ENCODE measurements at regions not wholly inside any gene's neighbourhood (a gene's known extent, or its start where the extent isn't known, plus 50 kb on each side); places are given as distances from the start of the nearest gene placed in this dataset.
A peak's percentile ranks its signal among the peaks of the same experiment; 100 is the strongest.

DNA sequence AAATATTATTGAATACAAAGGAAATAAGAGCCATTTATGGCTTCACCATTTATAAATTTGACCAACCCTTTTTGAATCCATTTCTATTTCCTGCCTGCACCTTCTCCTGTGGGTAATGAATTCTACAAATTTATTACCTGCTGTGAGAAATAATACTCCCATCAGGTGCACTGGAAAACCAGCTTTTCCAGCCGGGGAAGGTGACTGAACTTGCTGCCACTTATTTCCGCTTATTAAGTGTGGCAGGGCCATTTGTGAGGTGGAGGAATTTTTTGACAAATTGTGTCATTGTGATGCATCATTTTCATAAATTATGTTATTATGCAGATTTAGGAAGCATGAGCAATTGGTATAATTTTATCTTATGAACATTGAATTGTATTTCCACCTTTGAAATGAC, 151.1 kb downstream of the SQOR start:
- Histone ChIP-seq H3K36me3 (replicated peaks in 1 of 2) (no peaks in the 10 kb centered on the region), H3K4me1 (replicated peaks in 1 of 2) (no peaks in the 10 kb centered on the region), H3K27ac (no peak overlapping the region), H3K4me3 (no peak overlapping the region), H3K9me3 (replicated peaks in 1 of 3) (no peaks in the 10 kb centered on the region), H3K27me3 (no peaks in the 10 kb centered on the region)
- TF ChIP-seq, protein P1, sequence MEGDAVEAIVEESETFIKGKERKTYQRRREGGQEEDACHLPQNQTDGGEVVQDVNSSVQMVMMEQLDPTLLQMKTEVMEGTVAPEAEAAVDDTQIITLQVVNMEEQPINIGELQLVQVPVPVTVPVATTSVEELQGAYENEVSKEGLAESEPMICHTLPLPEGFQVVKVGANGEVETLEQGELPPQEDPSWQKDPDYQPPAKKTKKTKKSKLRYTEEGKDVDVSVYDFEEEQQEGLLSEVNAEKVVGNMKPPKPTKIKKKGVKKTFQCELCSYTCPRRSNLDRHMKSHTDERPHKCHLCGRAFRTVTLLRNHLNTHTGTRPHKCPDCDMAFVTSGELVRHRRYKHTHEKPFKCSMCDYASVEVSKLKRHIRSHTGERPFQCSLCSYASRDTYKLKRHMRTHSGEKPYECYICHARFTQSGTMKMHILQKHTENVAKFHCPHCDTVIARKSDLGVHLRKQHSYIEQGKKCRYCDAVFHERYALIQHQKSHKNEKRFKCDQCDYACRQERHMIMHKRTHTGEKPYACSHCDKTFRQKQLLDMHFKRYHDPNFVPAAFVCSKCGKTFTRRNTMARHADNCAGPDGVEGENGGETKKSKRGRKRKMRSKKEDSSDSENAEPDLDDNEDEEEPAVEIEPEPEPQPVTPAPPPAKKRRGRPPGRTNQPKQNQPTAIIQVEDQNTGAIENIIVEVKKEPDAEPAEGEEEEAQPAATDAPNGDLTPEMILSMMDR (IDR thresholded peaks at IDR 0.05) = no peak
- TF ChIP-seq POLR2A (IDR thresholded peaks at IDR 0.05) = no peak
- DNase-seq = no peak
- 79 to 95% (median 88%) methylated on average over 2 of the region's 2 CpGs for WGBS, 4 donors
- intact Hi-C loops (cut with DNase I) = no loop called here

DNA sequence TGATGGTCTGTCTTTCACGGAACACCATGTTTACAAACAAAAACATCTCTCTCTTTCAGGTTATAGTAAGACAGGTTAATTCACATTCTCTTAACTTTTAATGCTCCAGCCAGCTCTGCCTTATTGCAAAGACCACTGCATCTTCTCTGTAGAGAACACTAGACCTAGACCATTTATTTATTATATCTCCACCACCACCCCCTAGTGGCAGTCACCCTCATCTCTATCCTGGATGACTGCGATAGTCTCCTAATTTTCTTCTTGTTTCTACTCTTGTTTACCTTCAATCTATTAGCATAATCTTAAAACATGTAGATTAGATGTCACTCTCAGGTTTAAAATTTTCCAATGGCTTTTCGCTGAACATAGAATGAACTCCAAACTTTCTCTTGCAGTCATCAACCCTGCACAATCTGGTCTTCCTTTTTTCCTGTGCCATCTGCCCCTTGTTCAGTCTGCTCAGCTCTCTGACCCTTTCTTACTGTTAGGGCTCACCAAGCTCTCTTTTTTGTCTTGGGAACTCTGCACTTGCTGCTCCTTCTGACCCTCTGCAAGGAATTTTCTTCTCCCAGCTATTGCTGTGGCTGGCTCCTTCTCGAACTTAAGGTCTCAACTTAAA, 155.6 kb downstream of the SQOR start:
- Histone ChIP-seq H3K27ac (no peak overlapping the region), H3K27me3 (no peaks in the 10 kb centered on the region), H3K36me3 (replicated peaks in 1 of 2) (no peaks in the 10 kb centered on the region), H3K4me3 (no peak overlapping the region), H3K4me1 (replicated peaks in 1 of 2) (no peaks in the 10 kb centered on the region), H3K9me3 (replicated peaks in 1 of 3) (no peaks in the 10 kb centered on the region)
- WGBS, 4 donors = 39 to 50% (median 43%) methylated on average over 4 of the region's 4 CpGs
- peak in 6 of 7 donors; percentile 17 to 51 (median 34) for DNase-seq
- TF ChIP-seq, protein P1 (IDR thresholded peaks at IDR 0.05) = peak; percentile 25 to 61 (median 42)
- TF ChIP-seq POLR2A (IDR thresholded peaks at IDR 0.05) = no peak
- intact Hi-C loops (cut with DNase I) = no loop called here

DNA sequence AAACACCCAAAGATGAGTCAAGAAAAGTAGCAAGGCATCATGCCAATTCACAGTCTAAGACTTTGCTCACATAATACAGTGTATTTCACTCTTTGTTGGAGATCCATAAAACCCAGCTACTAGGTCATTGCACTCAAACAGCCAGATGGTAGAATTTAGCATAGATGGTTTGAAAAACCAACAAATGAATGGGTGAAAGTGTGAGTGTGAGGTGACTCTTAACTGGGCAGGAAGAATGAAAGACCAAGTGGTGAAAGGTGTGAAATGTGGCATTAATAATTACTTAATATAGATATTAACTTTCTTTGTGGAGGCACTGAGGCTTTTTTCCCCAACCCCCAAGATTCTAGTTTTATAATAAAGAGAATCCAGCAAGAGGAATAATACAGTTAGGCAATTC, 159.5 kb downstream of the SQOR start:
- no peak for DNase-seq
- no peaks in the 10 kb centered on the region for H3K9me3 ChIP-seq (replicated peaks in 1 of 3)
- H3K27me3 ChIP-seq = no peaks in the 10 kb centered on the region
- intact Hi-C loops (cut with DNase I) = no loop called here
- TF ChIP-seq POLR2A (IDR thresholded peaks at IDR 0.05) = no peak
- TF ChIP-seq, protein P1 (IDR thresholded peaks at IDR 0.05) = no peak
- no peaks in the 10 kb centered on the region for H3K4me1 ChIP-seq (replicated peaks in 1 of 2)
- no peak overlapping the region for H3K27ac ChIP-seq
- no peaks in the 10 kb centered on the region for H3K36me3 ChIP-seq (replicated peaks in 1 of 2)
- H3K4me3 ChIP-seq = no peak overlapping the region

DNA sequence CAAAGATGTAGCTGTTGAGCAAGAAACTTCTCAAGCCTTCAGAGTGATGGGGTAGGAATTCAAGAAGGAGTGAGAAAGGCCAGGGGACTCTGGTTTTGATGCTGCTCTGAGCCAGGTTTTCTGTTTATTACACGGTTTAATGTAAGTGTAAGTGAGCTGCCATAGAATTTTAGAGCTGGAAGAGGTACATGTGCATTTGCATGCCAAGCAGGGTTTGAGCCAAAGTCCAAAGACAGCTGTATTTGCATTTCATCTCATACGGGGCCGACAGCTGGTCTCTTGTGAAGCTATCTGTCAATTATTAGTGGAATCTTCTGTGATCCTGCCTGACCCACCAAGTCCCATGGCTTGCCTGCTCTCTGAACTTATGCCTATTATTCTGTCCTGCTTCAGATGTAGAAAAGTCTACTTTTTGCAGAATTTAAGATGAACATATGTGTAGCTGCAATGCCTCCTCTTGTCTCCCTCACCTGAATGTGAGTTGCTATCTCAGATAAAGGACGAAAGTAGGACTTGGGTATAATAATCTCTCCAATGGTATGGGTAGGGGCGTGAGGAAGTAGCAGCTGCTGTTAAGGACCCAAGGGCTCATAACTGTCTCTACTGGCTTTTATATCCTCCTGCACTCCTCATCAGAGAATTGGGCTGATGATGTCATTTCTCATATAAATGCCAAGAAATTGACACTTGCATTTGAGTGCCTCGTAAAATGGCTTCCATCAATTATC, 160.0 kb downstream of the SQOR start:
- TF ChIP-seq POLR2A (IDR thresholded peaks at IDR 0.05) = no peak
- TF ChIP-seq, protein P1 (IDR thresholded peaks at IDR 0.05) = no peak
- Histone ChIP-seq H3K4me3 (no peak overlapping the region), H3K36me3 (replicated peaks in 1 of 2) (no peaks in the 10 kb centered on the region), H3K9me3 (replicated peaks in 1 of 3) (no peaks in the 10 kb centered on the region), H3K27me3 (no peaks in the 10 kb centered on the region), H3K27ac (no peak overlapping the region), H3K4me1 (replicated peaks in 1 of 2) (no peaks in the 10 kb centered on the region)
- no peak for DNase-seq
- WGBS, 4 donors = 52 to 68% (median 62%) methylated on average over 6 of the region's 6 CpGs
- intact Hi-C loops (cut with DNase I) = no loop called here

Data from adrenal gland (tissue), 9 donors.